ENCODE measurements at regions not wholly inside any gene's neighbourhood (a gene's known extent, or its start where the extent isn't known, plus 50 kb on each side); places are given as distances from the start of the nearest gene placed in this dataset.

DNA sequence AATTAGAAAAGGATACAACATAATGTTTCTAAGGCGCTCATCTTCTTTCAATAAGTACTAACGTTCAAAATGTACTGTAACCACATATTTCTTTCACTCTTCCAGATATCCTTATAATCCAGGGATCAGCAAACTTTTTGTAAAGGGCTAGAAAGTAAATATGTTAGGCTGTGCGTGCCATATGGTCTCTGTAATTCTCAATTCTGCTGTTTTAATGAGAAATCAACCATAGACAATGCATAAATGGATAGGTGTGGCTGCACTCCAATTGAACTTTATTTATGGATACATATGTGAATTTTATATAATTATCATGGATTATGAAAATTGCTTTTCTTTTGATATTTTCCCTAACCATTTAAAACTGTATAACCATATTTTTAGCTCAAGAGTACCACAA is 459.4 kb downstream of the EPHA4 start:
- WGBS, 2 donors: 60 to 63% methylated on average over 3 of the region's 3 CpGs
- no peak overlapping the region for H3K27ac ChIP-seq
- no peaks in the 10 kb centered on the region for H3K36me3 ChIP-seq (replicated peaks in 1 of 2; ENCODE audit: insufficient read depth in 1 of 2, low read depth in 2 of 2)
- intact Hi-C loops (cut with DNase I): no loop called here
- ATAC-seq (no peak), DNase-seq (no peak)
- no peaks in the 10 kb centered on the region for H3K27me3 ChIP-seq
- no peaks in the 10 kb centered on the region for H3K9me3 ChIP-seq
- TF ChIP-seq, protein P1, sequence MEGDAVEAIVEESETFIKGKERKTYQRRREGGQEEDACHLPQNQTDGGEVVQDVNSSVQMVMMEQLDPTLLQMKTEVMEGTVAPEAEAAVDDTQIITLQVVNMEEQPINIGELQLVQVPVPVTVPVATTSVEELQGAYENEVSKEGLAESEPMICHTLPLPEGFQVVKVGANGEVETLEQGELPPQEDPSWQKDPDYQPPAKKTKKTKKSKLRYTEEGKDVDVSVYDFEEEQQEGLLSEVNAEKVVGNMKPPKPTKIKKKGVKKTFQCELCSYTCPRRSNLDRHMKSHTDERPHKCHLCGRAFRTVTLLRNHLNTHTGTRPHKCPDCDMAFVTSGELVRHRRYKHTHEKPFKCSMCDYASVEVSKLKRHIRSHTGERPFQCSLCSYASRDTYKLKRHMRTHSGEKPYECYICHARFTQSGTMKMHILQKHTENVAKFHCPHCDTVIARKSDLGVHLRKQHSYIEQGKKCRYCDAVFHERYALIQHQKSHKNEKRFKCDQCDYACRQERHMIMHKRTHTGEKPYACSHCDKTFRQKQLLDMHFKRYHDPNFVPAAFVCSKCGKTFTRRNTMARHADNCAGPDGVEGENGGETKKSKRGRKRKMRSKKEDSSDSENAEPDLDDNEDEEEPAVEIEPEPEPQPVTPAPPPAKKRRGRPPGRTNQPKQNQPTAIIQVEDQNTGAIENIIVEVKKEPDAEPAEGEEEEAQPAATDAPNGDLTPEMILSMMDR (IDR thresholded peaks at IDR 0.05): no peak
- no peak for TF ChIP-seq POLR2A (IDR thresholded peaks at IDR 0.05)
- H3K4me3 ChIP-seq: no peak overlapping the region
- no peaks in the 10 kb centered on the region for H3K4me1 ChIP-seq

GRCh38 chr2:221115944-221116343 is 456.2 kb downstream of the EPHA4 start:
- Histone ChIP-seq H3K36me3 (replicated peaks in 1 of 2; ENCODE audit: insufficient read depth in 1 of 2, low read depth in 2 of 2) (no peaks in the 10 kb centered on the region), H3K27me3 (no peaks in the 10 kb centered on the region), H3K4me1 (no peaks in the 10 kb centered on the region), H3K4me3 (no peak overlapping the region), H3K27ac (no peak overlapping the region), H3K9me3 (no peaks in the 10 kb centered on the region)
- intact Hi-C loops (cut with DNase I): no loop called here
- TF ChIP-seq POLR2A (IDR thresholded peaks at IDR 0.05): no peak
- TF ChIP-seq, protein P1 (IDR thresholded peaks at IDR 0.05): no peak
- 65 to 66% methylated on average over 3 of the region's 3 CpGs for WGBS, 2 donors
- ATAC-seq (no peak), DNase-seq (no peak)

GRCh38 chr2:221120643-221121042 is 451.5 kb downstream of the EPHA4 start:
- 48 to 50% methylated on average over 2 of the region's 2 CpGs for WGBS, 2 donors
- intact Hi-C loops (cut with DNase I): no loop called here
- Histone ChIP-seq H3K27ac (no peak overlapping the region), H3K36me3 (replicated peaks in 1 of 2; ENCODE audit: insufficient read depth in 1 of 2, low read depth in 2 of 2) (no peaks in the 10 kb centered on the region), H3K9me3 (no peaks in the 10 kb centered on the region), H3K27me3 (no peaks in the 10 kb centered on the region), H3K4me1 (no peaks in the 10 kb centered on the region), H3K4me3 (no peak overlapping the region)
- DNase-seq (no peak), ATAC-seq (no peak)
- TF ChIP-seq POLR2A (IDR thresholded peaks at IDR 0.05): no peak
- TF ChIP-seq, protein P1 (IDR thresholded peaks at IDR 0.05): no peak

DNA sequence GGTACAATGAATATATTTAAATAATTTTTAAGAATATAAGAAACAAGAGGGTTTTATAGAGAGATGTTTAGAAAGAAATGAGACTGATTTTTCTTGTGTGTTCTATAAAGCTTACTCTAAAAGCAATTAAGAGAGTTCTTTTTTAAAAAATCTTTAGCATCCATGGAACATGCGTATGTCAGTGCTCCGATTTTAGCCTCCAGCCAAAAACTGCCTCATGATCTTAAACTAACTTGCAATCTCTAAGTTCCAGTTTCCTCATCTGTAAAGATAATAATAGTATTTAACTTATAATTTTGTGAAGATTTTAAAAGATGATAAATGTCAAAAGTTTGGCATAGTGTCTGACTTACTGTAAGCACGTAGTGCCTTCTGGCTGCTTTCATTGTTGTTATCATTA is 448.7 kb downstream of the EPHA4 start:
- 53 to 59% methylated on average over 3 of the region's 3 CpGs for WGBS, 2 donors
- intact Hi-C loops (cut with DNase I): no loop called here
- ATAC-seq: no peak
- Histone ChIP-seq H3K9me3 (no peaks in the 10 kb centered on the region), H3K27me3 (no peaks in the 10 kb centered on the region), H3K36me3 (replicated peaks in 1 of 2; ENCODE audit: insufficient read depth in 1 of 2, low read depth in 2 of 2) (no peaks in the 10 kb centered on the region), H3K4me3 (no peak overlapping the region), H3K27ac (no peak overlapping the region), H3K4me1 (no peaks in the 10 kb centered on the region)
- no peak for DNase-seq
- TF ChIP-seq POLR2A (IDR thresholded peaks at IDR 0.05): no peak
- TF ChIP-seq, protein P1 (IDR thresholded peaks at IDR 0.05): no peak

DNA sequence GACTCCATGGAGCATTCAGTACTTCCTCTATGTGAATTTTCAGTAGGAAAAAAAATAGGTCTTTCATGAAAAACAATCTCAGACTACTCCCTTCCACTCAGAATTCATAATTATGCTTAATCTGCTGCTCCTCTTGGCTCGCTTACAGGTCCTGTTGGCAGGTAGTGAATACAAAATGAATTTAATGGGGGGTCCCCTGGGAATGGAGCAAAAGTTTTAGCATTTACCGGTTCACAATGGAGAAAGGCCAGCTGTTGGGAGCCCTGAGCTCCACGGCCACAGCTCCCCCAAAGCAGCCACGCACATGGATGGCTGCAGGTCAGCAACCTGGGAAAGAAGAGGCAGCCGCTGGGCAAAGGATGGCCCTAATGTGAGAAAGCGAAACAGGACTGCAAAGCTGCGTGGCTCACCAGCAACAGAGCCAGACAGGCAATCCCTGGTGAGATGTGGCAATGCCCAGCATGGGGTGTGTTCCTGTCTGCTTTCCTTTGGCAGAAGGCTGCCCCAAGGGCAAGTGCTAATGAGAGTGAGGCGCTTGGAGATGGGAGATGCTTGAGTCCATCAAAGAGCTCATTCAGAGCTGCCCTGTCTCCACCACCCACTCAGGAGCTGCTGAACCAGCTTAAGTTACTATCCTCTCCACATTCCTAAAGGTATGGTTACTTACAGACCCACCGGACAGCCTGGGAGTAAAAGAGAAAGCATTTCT is 447.4 kb downstream of the EPHA4 start:
- no peak overlapping the region for H3K27ac ChIP-seq
- DNase-seq: no peak
- TF ChIP-seq, protein P1 (IDR thresholded peaks at IDR 0.05): no peak
- TF ChIP-seq POLR2A (IDR thresholded peaks at IDR 0.05): no peak
- ATAC-seq: no peak
- H3K27me3 ChIP-seq: no peaks in the 10 kb centered on the region
- H3K9me3 ChIP-seq: no peaks in the 10 kb centered on the region
- H3K36me3 ChIP-seq (replicated peaks in 1 of 2; ENCODE audit: insufficient read depth in 1 of 2, low read depth in 2 of 2): no peaks in the 10 kb centered on the region
- 64 to 79% methylated on average over 9 of the region's 9 CpGs for WGBS, 2 donors
- no peaks in the 10 kb centered on the region for H3K4me1 ChIP-seq
- no peak overlapping the region for H3K4me3 ChIP-seq
- intact Hi-C loops (cut with DNase I): no loop called here

Measured in body of pancreas (tissue), 4 donors.